Stimulated activated CD8-positive, alpha-beta memory T cell treated with anti-CD3 and anti-CD28 coated beads, Interleukin-7, amount 100 ng/mL, for 48 hours (primary cell): ENCODE measurements at regions not wholly inside any gene's neighbourhood (a gene's known extent, or its start where the extent isn't known, plus 50 kb on each side); places are given as distances from the start of the nearest gene placed in this dataset.

Source experiments
- DNase-seq, 2 donors: peaks; one replicate each; pipeline ENCODE4 v3.0.0-alpha.2; 2020; ENCODE audit warnings: low read depth in 1 of 2; ENCODE audit errors: extremely low read depth in 1 of 2

- no peak for DNase-seq
Measured at GRCh38 chr2:6557737-6558136, 308.0 kb downstream of the CMPK2 start.

GRCh38 chr2:6562771-6563170 lies 302.9 kb downstream of the CMPK2 start:
- DNase-seq = no peak

DNA sequence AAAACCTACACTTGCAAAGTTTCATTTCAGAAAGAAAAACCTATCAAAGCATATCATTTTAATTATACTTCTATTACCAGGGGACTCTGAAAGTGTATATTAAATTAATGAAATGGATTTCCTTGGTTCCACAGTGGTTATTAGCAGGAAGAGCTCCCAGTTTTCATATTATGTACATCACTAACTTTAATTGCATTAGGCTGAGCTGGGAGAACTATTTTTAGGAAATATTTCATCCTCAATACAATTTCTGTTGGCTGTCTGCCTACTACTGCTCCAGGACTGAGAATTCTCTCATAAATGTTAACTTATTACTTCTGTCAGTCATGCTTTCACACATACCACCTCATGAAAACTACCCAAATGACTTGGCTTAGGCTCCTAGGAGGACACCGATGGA lies 301.4 kb downstream of the CMPK2 start:
- no peak for DNase-seq

GRCh38 chr2:6574121-6574520 lies 291.6 kb downstream of the CMPK2 start:
- no peak for DNase-seq

DNA sequence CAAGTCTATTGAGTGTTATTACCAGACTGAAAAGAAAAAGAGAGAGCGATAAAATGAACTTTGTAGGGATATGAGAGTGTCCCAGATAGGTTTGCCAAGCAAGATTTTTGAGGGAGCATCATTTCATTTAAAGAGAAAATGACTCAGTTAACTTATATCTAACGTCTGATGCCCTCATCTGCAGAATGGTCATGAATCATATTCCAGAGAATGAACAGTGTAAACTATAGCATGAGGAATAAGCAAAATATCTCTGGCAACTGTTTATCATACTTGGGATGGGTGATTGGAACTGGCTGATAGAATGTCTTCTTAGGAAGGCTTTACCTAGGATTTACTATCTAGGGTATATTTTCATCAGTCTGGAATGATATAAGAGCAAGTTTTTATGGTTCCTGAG lies 289.4 kb downstream of the CMPK2 start:
- no peak for DNase-seq

- DNase-seq = no peak
Measured at GRCh38 chr2:6577960-6578359, 287.7 kb downstream of the CMPK2 start.

- DNase-seq = no peak
Measured at GRCh38 chr2:6578416-6578815, 287.3 kb downstream of the CMPK2 start.

- DNase-seq = no peak
Measured at GRCh38 chr2:6579281-6579680, 286.4 kb downstream of the CMPK2 start.

DNA sequence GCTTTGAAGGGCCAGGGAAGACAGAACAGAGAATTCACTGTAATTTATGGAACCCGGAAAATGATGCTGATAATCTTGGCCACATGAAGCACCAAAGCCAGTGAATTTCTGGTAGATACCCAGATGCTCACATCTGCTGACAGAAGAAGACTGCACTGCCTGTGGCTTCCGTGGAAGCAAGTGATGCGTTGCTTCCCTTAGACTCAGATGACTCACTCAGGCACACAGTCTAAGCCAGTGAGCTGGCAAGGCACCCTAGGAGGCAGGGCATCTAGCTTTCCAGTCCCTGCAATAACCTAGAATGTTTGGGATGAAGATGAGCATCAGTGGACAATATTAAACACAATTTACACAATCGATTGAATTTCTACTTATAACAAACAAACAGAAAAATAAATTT lies 284.7 kb downstream of the CMPK2 start:
- DNase-seq = no peak

- DNase-seq = no peak
Measured at GRCh38 chr2:6589150-6589549, 276.6 kb downstream of the CMPK2 start.

DNA sequence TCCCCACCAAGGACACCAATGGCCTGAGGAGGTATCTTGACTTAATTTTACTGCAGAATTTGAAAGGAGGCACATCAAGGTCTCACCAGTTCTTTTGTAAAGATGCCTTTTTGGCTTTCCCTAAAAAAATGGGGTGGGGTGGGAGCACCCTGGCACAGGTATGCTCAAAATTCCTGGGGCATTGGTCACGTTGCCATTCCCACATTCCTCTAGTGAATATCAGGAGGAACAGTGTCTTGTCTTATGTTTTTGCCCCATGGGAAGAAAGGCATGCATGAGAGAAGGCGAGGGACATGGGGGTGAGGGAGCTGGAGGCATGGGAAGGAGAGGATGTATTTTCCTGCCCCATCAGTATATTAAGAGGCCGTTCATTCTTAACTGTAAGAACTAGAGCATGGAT lies 275.3 kb downstream of the CMPK2 start:
- no peak for DNase-seq

DNA sequence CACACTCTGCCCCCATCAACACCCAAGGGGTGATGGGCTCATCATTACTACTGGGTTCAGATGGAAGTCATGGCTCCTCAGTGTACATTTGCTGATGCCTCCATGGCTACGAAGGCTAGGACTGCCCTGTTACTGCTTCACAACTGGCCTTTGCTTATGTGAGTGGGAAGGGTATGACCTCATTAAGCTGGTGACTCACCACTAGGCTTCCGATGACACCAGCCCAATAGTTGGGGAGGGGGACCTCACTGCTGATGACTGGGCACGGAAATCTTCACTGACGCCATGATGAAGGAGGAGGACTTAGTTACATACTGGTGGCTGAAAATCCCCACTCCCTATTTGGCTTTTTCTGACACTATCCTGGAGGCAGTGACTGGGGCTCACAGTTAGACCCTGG lies 263.2 kb downstream of the CMPK2 start:
- DNase-seq = no peak

GRCh38 chr2:6605836-6606505 lies 259.7 kb downstream of the CMPK2 start:
- no peak for DNase-seq

DNA sequence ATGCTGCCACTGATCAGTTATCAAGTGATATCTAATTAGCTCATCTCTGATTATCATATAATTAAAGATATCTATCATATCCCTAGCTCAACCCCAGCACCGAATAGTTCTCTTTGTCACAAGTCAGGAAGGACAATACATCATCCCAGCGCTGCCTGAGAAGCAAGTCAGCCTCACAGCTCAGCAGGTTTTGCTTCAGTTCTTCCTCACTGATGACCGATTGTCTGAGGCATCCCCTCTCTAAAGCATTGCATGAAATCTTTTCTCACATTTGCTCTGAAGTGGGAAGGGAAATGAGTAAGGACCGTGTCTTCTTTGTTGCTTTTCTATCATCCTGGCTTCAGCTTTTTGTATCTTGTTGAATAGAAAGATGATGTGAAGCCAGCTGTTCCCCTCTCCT lies 247.9 kb downstream of the CMPK2 start:
- DNase-seq = no peak

DNA sequence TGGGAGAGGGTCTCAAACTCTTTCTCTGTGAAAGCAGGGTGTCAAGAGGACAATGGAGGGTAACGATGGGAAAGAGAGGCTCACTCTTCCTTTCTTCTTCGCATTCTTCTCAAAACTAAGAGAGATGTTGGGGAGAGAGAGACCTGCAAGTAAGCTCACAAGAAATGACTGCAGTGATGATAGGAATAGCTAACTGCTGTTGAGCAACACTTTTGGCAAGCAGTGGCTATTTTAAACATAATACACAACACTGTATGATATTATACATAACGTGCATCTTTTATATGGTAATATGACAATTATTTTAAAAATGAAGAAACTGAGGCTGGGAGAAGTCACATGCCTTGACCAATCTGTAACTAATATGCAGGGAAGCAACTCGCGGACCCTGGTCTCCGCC lies 247.5 kb downstream of the CMPK2 start:
- DNase-seq = no peak

DNA sequence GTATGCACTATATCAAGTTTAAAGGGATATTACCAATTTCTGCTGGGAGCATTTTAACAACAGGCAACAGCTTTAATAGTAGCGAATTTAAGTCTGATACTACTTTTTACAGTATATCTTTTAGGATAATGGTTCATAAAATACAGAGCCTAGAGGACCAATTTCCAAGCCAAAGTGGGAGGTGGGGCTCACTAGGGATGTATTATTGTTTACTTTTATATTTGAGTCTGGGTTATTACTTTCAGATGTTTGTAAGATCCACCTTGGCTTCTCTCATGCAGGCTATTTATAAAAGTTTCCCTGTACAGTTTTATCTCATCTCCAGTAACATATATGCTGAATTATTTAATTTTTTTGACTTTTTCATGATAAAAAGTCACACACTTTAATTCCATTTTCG lies 242.0 kb downstream of the CMPK2 start:
- DNase-seq = no peak

- DNase-seq = no peak
Measured at GRCh38 chr2:6626401-6627012, 239.2 kb downstream of the CMPK2 start.

GRCh38 chr2:6627316-6627715 lies 238.4 kb downstream of the CMPK2 start:
- DNase-seq = no peak

DNA sequence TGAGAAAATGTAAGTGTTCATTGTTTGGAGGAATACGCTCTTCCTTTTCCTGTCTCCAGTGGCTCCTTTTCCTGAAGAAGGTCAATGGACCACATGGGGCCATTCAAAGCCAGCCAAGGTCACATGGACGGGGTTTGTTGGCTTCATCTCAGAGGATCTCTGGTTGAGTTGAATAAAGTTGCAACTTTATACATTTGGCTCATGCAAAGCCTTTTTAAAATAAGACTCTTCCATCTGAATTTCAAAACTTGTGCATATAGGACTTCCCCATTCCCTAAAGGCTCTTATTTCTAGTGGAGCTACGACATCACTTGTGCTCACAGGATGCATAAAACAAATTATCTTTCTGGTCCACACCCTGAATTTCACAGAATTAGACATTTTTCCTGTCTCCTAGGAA lies 235.5 kb downstream of the CMPK2 start:
- no peak for DNase-seq

DNA sequence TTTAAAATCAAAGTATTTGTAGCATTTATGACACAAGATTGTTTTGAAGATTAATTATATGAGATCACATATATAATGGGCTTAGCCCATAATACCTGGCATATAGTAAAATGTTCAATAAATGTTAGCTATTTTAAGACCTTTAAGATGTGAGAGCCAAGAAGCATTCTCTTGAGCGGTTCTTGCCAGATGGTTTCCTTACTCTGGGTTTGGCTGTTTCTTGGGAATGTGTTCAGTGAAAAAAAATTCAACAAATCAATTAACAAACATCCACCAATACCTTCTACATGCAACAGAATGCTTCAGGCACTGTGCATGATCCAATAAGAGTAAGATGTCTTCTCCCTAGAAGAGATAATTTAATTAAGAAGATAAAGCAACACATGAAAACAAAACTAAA lies 230.4 kb downstream of the CMPK2 start:
- no peak for DNase-seq

- DNase-seq = no peak
Measured at GRCh38 chr2:6637330-6637729, 228.4 kb downstream of the CMPK2 start.

DNA sequence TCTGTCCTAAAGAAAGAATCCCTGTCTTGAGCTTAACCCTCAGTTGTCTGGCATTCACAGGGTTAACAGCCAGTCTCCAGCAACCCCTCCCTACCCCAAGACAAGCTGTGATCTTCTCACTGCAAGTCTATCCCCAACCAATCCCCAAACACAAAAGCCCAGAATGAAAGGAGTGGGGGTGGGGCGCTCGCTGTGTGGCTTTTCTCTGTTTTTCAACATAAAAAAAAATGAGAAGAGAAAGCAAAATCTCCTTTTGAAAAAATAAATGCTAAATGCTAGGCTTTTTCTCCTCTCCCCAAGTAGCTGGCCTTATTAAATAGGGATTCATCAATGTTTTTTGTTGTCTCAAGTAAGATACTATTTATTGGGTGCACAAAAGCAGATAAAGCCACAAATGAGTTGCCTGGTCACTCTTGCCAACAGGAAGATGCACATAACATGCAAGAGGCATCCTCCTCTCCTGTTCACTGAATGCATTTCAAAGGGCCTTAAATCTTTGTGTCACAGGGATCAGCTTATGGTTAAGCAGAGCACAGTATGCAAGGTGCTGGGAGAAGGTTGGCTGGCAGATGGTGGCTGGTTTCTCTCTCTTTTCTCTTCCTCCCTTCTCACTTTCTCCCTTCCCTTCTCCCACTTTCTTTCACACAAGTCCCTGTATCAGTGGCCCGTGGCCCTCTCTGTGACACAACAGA lies 225.6 kb downstream of the CMPK2 start:
- no peak for DNase-seq
